Mesodermal cell (in vitro differentiated cells): ENCODE measurements at regions not wholly inside any gene's neighbourhood (a gene's known extent, or its start where the extent isn't known, plus 50 kb on each side); places are given as distances from the start of the nearest gene placed in this dataset.
A peak's percentile ranks its signal among the peaks of the same experiment; 100 is the strongest.

Source experiments
- H3K27ac ChIP-seq: 2 replicates; pipeline ENCODE4 v1.7.0; 2013; ENCODE audit warnings: mild to moderate bottlenecking, low read depth, low read length, moderate library complexity; ENCODE audit not compliant: severe bottlenecking
- H3K36me3 ChIP-seq: 2 replicates; pipeline ENCODE4 v1.7.1; 2013; ENCODE audit warnings: mild to moderate bottlenecking, low read length, moderate library complexity; ENCODE audit not compliant: control insufficient read depth, insufficient read depth
- H3K4me1 ChIP-seq: one replicate; pipeline ENCODE4 v1.7.1; 2013; ENCODE audit warnings: mild to moderate bottlenecking, low read length; ENCODE audit not compliant: insufficient read depth, control insufficient read depth, poor library complexity, severe bottlenecking
- H3K4me3 ChIP-seq: 2 replicates; pipeline ENCODE4 v1.7.0; 2013; ENCODE audit warnings: low read length, control low read depth, mild to moderate bottlenecking; ENCODE audit not compliant: insufficient read depth, poor library complexity, severe bottlenecking; ENCODE audit errors: extremely low read depth
- H3K9me3 ChIP-seq: 2 replicates; pipeline ENCODE4 v1.7.1; 2013; ENCODE audit warnings: mild to moderate bottlenecking, low read length, moderate library complexity; ENCODE audit not compliant: control insufficient read depth
- WGBS, 2 experiments: methylation state at CpG; one replicate each; pipeline ENCODE4 v1.1.5; 2013; ENCODE audit warnings: missing lambda C conversion rate in 2 of 2; ENCODE audit not compliant: insufficient coverage in 2 of 2; 5-methylcytosine and 5-hydroxymethylcytosine counted together

DNA sequence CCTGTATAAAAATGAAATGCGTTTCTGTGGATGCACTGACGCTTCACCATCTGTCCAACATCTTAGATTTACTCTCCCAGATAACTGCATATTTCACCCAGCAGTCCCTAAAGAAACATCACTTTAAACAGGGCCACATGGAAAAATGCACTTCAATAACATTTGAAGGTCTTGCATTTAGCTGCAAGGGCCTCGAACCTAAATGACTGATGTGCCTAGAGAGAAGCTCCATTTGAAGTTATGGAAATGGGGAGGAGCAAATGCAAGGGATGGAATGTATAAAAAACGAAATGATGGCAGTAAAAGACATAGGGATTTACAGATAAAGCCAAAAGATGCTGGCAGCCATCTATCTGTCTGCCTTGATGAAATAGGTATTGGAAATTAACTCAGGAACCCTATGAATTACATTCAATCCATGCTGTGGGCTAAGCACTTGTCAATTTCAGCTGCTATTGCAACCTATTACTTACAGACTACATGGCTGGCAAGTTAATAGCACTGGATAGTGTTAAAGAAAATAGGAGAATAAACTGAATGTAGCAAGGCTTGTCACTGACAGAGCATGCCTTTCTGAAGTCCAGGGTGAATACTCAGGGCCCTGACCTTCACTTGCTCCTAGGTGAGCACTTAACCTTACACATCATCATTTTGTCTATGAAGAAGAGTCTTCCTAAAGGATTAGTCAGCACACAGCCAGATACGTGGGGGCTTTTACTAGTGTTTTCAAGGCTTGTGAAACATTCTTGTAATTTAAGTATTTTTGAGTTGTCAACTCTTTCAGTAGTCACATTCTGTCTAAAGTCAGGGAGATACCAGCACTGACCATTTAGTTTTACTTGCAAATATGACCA is 963.4 kb downstream of the PCDH17 start:
- H3K4me3 ChIP-seq, result no peak overlapping the region
- no peak overlapping the region for H3K27ac ChIP-seq
- no peaks in the 10 kb centered on the region for H3K36me3 ChIP-seq
- H3K4me1 ChIP-seq, result no peaks in the 10 kb centered on the region
- H3K9me3 ChIP-seq, result no peaks in the 10 kb centered on the region
- 73 to 94% methylated on average over 2 to 4 of the region's 5 CpGs for WGBS, 2 experiments

DNA sequence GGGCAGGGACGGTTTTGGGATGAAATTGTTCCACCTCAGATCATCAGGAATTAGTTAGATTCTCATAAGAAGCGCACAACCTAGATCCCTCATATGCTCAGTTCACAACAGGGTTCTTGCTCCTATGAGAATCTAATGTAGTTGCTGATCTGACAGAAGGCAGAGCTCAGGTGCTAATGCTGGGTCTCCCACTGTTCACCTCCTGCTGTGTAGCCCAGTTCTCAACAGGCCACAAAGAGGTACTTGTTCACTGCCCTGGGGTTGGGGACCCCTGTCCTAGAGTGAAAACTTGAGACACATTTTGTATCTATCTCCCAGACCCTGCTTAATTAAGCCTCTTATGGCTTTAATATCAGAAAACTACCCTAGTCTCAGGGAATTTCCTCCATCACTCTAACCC is 966.0 kb downstream of the PCDH17 start:
- H3K9me3 ChIP-seq, result no peaks in the 10 kb centered on the region
- H3K36me3 ChIP-seq, result no peaks in the 10 kb centered on the region
- H3K4me1 ChIP-seq, result no peaks in the 10 kb centered on the region
- H3K27ac ChIP-seq, result no peak overlapping the region
- no peak overlapping the region for H3K4me3 ChIP-seq
- 100% methylated on average over 1 of the region's 2 CpGs; no CpG with 5 or more reads in 1 of the 2 experiments for WGBS, 2 experiments

DNA sequence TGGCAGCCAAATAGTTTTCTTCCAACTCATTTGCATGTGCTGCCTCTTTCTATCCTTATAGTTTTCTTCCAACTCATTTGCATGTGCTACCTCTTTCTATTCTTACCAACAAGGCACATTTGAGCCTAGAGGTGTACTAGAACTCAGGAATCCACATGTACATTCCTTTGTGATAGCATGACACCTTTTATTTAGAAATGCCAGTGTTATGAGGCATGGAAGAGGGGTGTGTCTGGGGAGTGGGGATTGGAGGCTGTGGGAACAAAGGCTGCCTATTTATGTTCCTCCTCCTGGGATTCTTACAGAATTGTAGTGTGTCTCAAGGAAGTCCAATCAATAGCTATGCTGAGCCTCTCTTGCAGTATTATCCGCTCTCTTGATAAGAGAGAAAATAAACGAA is 966.7 kb downstream of the PCDH17 start:
- no CpG with 5 or more reads among the region's 2 CpGs for WGBS, 2 experiments
- Histone ChIP-seq H3K4me3 (no peak overlapping the region), H3K27ac (no peak overlapping the region), H3K4me1 (no peaks in the 10 kb centered on the region), H3K9me3 (no peaks in the 10 kb centered on the region), H3K36me3 (no peaks in the 10 kb centered on the region)

DNA sequence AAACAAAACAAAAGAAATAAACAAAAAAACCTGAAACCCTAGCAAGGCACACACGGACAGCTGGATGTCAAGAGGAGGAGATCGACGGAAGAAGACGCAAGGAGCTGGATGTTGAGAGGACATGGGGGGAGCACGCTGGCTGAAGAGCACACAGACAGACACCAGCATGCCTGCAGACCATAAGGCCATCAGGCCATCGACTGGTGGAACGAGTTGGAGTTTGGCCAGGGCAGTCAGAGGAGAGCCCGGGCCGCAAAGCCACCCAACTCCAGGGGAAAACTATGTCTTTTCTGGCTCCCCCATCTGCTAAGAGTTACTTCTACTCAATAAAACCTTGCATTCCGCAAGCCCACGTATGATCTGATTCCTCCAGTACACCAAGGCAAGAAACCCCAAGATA is 979.6 kb downstream of the PCDH17 start:
- Histone ChIP-seq H3K9me3 (no peaks in the 10 kb centered on the region), H3K4me3 (no peak overlapping the region), H3K4me1 (no peaks in the 10 kb centered on the region), H3K27ac (no peak overlapping the region), H3K36me3 (no peaks in the 10 kb centered on the region)
- 94 to 97% methylated on average over 8 to 9 of the region's 11 CpGs for WGBS, 2 experiments

DNA sequence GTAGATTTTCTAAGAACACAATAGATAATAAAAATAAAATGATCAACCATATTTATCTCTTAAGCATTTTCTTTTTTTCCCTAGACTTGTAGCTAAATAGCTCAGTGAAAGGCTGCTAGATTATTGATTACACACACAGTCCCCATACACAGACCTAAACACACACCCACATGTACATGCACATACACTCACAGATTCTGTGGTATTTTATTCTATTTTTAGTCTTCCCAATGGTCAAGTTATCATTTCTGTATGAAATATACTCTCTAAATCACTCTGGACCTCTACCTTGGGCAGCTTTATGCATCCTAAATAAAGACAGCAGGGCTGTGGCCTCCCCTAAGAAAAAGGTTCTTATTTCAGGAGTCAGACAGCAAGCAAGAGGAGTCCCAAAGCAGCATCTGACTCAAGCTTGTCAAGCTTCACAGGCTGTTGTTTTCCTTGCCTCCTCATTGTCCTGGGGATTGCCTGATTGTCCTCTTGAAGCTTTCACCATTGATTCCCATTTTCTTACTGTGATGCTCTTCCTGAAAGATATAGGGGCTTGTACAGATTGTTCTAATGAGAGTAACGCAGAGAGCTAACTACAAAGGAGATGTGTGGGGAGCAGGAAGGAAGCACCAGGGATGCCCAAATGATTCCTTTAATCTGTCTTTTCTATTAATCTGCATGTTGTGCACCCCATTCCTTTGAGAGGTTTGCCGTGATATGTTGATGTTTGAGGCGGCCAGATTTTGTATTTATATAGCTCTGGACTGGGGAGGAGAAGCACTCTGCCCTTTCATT is 986.5 kb downstream of the PCDH17 start:
- Histone ChIP-seq H3K4me3 (no peak overlapping the region), H3K4me1 (peaks cover 9% of the 10 kb centered on the region), H3K9me3 (no peaks in the 10 kb centered on the region), H3K27ac (peak overlapping the region; percentile 16), H3K36me3 (no peaks in the 10 kb centered on the region)
- 100% methylated on average over 3 of the region's 3 CpGs; no CpG with 5 or more reads in 1 of the 2 experiments for WGBS, 2 experiments

DNA sequence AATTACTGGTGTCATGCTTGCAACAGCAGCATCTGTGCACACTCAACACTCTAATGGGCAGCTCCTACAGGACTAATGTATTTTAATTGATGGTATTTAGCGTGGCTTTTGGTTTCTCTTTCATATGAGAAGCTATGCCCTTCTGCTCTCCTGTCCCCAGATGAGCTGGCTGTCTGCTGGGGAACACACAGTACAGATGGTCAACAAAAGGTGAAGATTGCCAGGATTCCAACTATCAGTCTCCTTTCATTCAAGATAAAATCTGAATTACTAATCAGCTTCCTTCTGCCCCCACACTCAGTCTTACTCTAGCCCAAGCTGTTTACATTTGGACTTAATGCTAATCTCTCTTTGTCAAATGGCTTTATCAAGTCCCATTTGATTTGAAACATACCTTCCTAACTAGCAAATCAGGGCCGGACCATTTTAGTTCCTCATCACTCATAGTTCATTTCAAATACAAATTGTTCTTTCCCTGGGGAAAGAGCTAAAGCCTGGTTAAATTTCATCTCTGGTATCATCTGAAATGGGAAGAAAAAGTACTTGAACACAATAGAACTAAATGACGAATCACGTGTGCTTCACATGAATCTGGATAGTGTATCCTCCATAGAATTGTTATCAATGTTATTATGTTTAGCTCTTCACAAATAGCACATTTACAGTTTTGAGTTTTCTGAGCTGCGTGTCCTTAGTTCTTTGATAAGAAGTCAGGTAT is 988.0 kb downstream of the PCDH17 start:
- H3K9me3 ChIP-seq, result no peaks in the 10 kb centered on the region
- no peak overlapping the region for H3K4me3 ChIP-seq
- no CpG with 5 or more reads among the region's 5 CpGs for WGBS, 2 experiments
- H3K4me1 ChIP-seq, result peaks cover 9% of the 10 kb centered on the region
- no peaks in the 10 kb centered on the region for H3K36me3 ChIP-seq
- peak overlapping the region; percentile 60 for H3K27ac ChIP-seq

DNA sequence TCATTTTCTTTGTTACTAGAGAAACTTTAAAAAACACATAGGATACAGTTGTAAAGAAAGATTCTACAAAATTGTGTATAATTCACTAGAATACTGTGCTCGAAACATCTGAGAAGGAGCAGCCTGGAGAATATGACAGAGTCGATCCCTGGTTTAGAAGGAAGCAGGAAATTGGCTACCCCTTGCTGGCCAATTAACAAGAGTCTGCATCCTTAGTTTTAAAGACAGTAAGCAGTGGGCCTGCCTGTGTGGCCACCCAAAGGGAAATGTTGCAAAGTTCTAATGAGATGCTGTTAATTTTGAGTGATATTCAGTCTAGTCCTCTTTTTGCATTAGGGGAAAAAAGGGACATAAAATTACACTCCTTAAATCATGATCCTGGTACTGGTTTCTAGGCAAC is 988.6 kb downstream of the PCDH17 start:
- Histone ChIP-seq H3K9me3 (no peaks in the 10 kb centered on the region), H3K36me3 (no peaks in the 10 kb centered on the region), H3K4me1 (peaks cover 9% of the 10 kb centered on the region), H3K4me3 (no peak overlapping the region), H3K27ac (peak overlapping the region; percentile 60)
- 44 to 47% methylated on average over 2 of the region's 2 CpGs for WGBS, 2 experiments

DNA sequence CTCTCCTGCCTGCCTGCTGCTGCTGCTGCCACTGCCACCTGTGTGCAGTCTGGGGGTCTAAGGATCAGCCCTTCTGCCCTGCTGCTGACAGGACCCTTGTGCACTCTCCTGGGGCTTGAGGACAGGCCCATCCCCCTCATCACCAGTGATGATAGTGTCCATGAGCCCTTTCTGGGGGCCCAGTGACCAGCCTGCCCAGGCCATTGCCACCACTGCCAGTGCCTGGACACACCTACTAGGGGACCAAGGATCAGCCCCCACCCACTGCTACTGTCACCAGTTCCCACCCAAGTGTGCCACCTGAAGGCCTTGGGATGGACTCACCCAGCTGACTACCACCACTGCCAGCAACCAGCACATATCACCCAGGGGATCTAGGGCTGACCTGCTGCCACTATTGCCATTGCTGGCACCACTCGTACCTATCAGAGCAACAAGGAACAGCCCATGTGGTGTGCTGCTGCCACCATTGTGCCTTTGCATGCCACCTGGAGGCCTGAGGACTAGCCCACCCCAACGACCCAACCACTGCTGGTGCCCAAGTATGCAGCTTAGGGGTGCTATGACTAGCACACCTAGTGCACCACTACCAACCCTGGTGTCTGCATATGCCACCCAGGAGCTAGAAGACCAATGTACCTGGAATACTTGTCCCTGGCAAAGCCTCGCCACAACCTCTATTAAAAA is 994.3 kb downstream of the PCDH17 start:
- Histone ChIP-seq H3K27ac (no peak overlapping the region), H3K36me3 (no peaks in the 10 kb centered on the region), H3K9me3 (peaks cover 2% of the 10 kb centered on the region), H3K4me3 (no peak overlapping the region), H3K4me1 (no peaks in the 10 kb centered on the region)
- WGBS, 2 experiments, result 90 to 93% methylated on average over 2 to 3 of the region's 3 CpGs

DNA sequence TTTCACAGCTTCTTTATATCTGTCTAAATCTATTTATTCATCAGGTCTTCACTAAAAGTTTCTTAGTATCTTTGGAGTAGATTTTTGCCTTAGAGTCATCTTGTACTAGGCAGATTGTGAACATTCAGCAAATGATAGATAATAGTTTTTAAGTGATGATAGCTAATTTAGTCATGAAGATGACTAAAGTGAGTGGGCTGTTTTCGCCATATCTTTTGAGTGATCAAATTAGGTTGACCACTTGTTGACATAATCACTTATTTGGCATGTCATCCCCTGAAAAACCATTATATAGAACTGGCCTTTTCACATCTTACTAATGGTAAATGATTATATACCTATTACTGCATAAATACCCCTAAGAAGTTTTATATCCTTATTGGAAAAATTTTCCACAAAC is 999.2 kb downstream of the PCDH17 start:
- Histone ChIP-seq H3K4me3 (no peak overlapping the region), H3K9me3 (peaks cover 2% of the 10 kb centered on the region), H3K36me3 (no peaks in the 10 kb centered on the region), H3K27ac (no peak overlapping the region), H3K4me1 (no peaks in the 10 kb centered on the region)
- no CpG with 5 or more reads among the region's 1 CpG for WGBS, 2 experiments

DNA sequence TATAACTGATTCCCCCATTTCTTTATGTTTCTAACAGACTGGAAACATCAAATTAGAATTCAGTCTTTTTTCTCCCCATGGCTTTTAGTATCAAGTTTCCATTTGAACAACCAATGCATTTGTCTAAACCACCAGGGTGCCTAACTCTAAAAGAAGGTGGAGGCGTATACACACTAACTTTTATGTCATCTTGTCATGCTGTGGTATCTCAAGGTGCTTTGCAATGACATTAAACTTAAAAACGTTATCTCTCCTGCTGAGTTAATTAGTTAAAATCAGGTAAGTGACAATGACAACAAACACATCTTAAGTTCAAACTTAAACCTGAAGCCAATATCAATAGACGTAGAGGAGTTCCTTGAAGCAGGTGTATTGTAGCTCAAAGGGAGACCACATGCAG is 1001.7 kb downstream of the PCDH17 start:
- H3K4me1 ChIP-seq, result no peaks in the 10 kb centered on the region
- no peaks in the 10 kb centered on the region for H3K36me3 ChIP-seq
- H3K9me3 ChIP-seq, result no peaks in the 10 kb centered on the region
- H3K4me3 ChIP-seq, result no peak overlapping the region
- 100% methylated on average over 2 of the region's 3 CpGs; no CpG with 5 or more reads in 1 of the 2 experiments for WGBS, 2 experiments
- H3K27ac ChIP-seq, result no peak overlapping the region
